Middle frontal gyrus (tissue), 1 donor: ENCODE measurements at regions not wholly inside any gene's neighbourhood (a gene's known extent, or its start where the extent isn't known, plus 50 kb on each side); places are given as distances from the start of the nearest gene placed in this dataset.
"Not testable (repeated sequence)": the region's sequence is repeated elsewhere in the genome, so short reads cannot be mapped to it uniquely, and the experiment has no call there.

Experiments used
- DNase-seq: peaks from one replicate; pipeline ENCODE4 v3.0.0-alpha.2; 2015; ENCODE audit warnings: low spot score; ENCODE audit errors: extremely low spot score

DNA sequence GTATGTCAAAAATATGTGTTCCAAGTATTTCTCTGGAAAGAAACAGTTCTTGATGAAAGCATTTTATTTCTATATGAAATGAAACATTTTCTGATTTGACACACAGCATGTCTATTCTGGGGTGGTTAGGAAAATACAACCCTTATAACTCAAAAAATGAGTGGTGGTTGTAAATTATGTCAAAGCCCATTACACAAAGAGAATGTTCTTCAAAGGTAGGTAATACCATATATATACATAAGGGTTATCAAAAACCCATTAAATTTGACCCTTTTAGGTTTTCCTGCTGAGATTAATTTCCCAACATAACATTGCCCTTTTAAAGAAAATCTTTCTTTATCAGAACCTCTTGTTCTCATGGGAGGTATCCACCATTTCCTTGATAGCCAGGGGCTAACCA lies 420.5 kb upstream of the TECRL start:
- DNase-seq = no peak

DNA sequence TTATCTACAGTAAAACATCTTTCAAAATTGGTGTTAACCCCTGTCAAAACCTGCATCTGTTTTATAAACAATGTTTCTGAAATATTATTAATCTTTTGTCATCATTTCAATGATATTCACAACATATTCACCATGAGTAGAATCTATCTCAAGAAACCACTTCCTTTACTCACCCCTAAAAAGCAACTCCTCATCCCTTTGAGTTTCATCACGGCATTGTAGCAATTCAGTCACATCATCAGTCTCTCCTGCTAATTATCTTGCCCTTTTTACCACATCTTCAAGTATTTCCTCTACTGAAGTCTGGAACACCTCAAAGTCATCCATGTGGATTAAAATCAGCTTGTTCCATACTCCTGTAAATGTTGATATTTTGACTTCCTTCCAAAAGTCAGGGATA lies 415.3 kb upstream of the TECRL start:
- DNase-seq = no peak

DNA sequence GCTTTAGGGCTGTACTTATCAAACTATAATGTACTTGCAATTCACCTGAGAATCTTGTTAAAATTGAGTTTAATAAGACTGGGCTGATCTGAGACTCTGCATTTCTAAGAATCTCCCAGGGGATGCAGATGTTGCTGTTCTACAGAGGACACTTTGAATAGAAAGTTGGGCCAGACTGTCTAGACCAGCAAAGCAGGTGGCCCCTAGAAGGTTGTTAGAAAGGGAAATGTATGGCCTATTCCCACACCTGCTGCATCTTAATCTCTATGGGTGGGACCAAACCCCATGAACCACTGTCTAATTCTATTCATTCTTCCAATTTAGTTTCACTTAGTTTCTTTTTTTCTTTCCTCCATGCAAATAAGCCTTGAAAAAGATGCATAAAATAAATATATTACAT lies 413.2 kb upstream of the TECRL start:
- DNase-seq = no peak

GRCh38 chr4:64821219-64821976 lies 412.1 kb upstream of the TECRL start:
- no peak for DNase-seq

DNA sequence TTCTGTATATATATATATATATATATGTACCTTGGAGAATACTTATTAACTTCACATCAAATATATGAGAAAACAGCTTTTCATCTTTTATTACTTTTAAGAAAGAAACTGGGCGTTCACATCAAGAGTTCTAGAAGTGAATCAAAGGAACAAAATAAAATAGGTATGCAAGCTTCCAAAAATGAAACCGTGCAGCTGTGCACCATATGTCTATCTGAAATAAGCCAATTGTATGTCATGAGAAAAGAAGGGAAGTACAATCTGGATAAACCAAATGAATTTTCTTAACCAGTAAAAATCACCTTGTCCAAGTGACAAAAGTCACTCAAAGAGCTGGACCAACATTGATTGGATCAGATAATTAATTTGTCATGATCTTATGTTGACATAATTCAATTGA lies 405.4 kb upstream of the TECRL start:
- no peak for DNase-seq

GRCh38 chr4:64807821-64808220 lies 398.6 kb upstream of the TECRL start:
- no peak for DNase-seq

- no peak for DNase-seq
Observed at GRCh38 chr4:64799751-64800150, 390.5 kb upstream of the TECRL start.

GRCh38 chr4:64798828-64799227 lies 389.6 kb upstream of the TECRL start:
- DNase-seq = not testable (repeated sequence)

- DNase-seq = no peak
Observed at GRCh38 chr4:64796581-64796980, 387.3 kb upstream of the TECRL start.

DNA sequence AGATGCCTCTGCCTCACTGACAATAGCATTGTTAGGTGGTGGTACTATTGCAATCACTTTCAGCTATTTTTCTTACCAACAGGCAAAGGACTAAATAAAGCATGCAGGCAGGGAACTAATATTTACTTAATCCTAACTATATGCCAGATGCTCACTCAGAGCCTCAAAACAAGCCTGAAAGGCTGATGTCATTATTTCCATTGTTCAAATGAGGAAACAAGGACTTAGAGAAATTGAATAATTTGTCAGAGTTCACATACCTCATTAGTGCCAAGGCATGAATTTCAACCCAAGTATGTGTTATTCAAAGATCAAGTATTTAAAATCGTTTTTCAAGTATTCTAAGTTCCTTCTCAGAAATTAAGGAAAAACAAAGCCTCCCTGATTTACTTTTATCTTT lies 374.9 kb upstream of the TECRL start:
- DNase-seq = no peak

GRCh38 chr4:64781737-64782326 lies 372.6 kb upstream of the TECRL start:
- DNase-seq = no peak

GRCh38 chr4:64780664-64781063 lies 371.4 kb upstream of the TECRL start:
- no peak for DNase-seq

DNA sequence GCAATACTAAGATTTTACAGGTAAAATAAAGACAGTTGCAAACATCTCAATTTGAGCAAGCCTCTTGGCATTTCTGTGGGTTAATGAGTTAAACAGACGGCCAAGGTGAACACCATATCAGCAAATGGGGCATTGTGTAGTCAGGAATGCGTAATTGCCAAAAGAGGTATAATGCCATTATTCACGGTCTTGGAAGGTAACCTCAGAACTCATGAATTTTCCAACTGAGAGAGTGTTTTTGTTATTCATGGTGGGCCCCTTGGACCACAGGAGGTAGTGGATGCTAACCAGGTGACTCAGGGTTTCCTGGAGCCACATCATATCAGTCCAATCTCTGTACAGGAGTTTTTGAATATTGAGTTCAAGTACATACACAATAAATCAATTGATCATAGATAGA lies 368.0 kb upstream of the TECRL start:
- no peak for DNase-seq

- DNase-seq = no peak
Observed at GRCh38 chr4:64776820-64777219, 367.6 kb upstream of the TECRL start.

GRCh38 chr4:64774626-64775025 lies 365.4 kb upstream of the TECRL start:
- no peak for DNase-seq

DNA sequence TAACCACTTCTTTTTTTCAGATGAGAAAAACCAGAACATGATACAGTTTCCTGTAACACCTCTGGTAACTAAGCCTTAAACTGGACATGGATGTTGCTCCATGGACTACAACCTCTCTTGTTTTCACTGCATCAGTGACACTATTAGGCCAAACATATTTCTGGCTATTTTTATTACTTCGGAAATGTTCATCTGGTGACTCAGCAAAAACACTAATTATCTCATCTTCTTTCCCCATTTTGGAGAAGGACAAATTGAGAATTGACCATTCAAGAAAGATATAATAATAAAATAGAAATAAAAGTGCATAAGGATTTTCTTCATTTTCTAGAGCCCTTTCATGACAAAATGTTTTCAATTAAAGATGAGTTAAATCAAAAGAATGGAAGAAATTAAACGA lies 361.9 kb upstream of the TECRL start:
- no peak for DNase-seq

GRCh38 chr4:64767547-64767946 lies 358.3 kb upstream of the TECRL start:
- DNase-seq = no peak

DNA sequence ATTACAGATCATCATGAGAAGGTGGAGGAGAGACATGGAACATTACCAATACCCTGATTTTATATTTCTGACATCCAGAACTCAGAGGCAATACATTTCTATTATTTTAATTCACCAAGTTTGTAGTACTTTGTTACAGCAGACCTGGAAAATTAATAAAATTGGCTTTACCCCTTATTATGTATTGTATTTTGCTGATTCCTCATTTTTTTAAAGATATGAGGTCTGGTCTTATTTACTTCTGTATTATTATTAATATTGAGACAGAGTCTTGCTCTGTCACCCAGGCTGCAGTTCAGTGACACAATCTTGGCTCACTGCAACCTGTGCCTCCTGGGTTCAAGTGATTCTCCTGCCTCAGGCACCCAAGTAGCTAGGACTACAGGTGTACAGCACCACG lies 357.3 kb upstream of the TECRL start:
- no peak for DNase-seq

DNA sequence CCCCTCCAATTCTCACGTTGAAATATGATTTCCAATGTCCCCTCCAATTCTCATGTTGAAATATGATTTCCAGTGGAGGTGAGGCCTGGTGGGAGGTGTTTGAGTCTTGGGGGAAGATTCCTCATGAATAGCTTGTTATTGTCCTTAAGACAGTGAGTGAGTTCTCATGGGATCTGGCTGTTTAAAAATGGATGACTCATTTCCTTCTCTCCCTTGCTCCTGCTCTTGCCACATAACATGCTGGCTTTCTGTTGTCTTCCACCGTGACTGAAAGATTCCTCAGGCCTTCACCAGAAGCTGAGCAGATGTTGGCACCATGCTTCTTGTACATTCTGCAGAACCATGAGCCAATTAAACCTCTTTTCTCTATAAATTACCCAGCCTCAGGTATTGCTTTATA lies 346.8 kb upstream of the TECRL start:
- no peak for DNase-seq

GRCh38 chr4:64747919-64748715 lies 338.9 kb upstream of the TECRL start:
- DNase-seq = no peak

- DNase-seq = no peak
Observed at GRCh38 chr4:64738240-64738639, 329.0 kb upstream of the TECRL start.

DNA sequence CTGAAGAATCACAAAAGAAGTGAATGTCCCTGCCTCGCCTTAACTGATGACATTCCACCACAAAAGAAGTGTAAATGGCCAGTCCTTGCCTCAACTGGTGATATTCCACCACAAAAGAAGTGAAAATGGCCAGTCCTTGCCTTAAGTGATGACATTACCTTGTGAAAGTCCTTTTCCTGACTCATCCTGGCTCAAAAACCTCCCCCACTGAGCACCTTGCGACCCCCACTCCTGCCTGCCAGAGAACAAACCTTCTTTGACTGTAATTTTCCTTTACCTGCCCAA lies 328.5 kb upstream of the TECRL start:
- DNase-seq = not testable (repeated sequence)
